HG03457 (cell line): ENCODE measurements at regions not wholly inside any gene's neighbourhood (a gene's known extent, or its start where the extent isn't known, plus 50 kb on each side); places are given as distances from the start of the nearest gene placed in this dataset.

Source experiments
- ATAC-seq: cut with Tn5 transposase; IDR thresholded peaks from one replicate; pipeline ENCODE4 v1.9.1; 2021; ENCODE audit warnings: moderate number of reproducible peaks; ENCODE audit not compliant: unreplicated experiment

DNA sequence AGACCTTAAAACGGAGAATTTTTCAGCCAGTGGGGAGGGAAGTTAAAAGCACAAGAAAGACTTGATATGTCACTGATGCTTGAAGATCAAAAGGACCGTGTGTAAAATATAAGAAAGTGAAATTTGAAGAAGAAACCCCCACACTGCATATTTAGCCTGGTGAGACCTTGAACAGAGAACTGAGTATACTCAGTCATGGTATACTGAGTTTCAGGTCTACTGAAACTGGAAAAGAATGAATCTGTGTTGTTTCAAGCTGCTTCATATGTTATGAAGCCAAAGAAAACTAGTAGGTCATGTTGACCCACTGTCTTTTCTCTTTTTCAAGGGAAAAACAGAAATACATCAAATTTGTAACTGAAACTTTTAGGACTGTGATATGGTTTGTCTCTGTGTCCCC, 443.8 kb upstream of the GJE1 start:
- ATAC-seq, result peak; percentile 61

DNA sequence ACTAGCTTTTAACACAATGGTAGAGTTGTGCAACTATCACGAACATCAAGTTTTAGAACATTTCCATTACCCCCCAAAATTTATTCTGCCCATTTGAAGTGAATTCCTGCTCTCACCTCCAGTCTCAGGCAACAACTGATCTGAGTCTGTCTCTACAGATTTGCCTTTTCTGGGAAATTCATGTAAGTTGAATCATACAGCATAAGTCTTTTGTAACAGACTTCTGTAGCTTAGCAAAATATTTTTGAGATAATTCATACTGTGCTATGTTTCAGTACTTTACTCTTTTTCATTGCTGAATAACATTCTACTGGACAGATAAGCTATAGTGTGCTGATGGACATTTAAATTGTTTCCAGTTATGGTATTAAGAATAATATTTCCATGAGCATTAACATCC, 447.3 kb upstream of the GJE1 start:
- no peak for ATAC-seq

DNA sequence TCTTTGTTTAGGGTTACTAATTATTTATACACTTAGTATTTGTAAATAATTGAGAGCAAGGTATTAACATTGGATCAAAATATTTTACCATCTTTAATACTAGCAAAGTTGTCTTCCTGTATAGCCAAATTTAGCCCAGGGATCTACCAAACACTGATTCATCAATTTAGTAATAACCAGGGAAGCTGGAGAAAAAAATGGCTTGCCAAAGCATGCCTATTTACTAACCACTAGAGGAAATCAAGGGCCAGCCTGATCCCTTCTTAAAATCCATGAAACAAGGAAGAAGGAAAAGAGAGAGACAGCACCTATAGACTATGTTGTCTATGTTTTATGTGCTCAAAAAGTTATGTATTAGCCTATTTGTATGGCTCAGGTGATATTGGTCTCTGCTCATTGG, 450.3 kb upstream of the GJE1 start:
- ATAC-seq, result no peak

DNA sequence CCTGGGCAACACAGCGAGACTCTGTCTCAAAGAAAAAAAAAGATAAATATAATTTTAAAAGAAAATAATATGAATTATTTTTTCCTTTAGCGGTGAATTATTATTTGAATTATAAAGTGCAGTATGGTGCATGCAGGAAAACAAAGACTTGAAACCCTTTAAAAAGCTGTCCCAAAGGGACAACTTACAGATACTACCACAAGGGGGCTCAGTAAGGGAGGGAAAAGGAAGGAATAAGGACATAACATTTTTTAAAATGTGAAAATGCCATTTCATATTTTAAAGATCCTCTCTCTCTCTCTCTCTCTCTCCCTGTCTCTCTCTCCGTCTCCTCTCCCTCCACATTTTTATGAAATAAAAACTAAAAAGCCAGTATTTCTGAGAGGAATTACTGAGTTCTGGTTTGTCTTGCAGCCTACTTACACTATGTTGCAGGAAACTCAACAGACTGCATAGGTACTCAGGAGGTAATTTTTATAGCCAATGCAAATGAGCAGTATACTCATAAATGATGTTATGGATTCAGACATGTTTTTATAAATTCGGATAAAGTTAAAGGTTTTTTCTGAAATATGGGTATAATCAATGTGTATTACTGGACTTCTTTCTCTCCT, 455.0 kb upstream of the GJE1 start:
- no peak for ATAC-seq

DNA sequence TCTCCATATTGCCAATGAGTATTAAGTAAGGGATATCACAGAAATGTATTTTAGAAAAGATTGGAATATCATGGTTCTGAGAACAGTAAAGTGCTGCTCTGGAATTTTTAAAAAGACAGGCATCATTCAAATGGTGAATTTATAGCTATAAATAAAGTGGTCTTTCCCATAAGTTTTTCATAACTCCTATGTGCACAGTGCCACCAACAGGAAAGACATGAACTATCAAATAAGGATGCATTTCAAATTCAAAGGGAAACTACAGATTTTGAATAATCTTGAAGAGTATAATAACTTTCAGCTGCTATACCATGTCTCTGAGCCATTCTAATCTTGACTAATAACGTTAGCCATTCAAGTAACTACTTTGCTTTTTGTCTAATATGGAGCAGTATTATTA, 456.8 kb upstream of the GJE1 start:
- no peak for ATAC-seq

DNA sequence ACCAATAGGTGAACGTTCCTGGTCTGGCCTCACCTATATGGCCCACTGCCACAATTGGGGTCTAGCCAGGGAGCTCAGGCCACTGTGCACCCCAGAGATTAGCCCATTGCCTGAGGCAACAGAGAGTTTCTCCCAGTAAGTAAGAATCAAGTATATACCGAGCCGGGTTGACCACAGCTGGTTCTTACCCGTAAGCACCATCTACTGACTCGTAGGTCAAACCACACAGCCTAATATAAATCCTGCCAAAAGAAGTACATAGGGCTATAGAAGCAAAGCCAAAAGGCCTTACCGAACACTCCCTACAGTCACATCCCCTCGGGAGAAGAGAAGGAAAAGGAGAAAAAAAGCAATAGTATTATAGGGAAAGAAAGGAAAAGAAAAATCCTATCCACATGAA, 463.6 kb upstream of the GJE1 start:
- ATAC-seq, result no peak

DNA sequence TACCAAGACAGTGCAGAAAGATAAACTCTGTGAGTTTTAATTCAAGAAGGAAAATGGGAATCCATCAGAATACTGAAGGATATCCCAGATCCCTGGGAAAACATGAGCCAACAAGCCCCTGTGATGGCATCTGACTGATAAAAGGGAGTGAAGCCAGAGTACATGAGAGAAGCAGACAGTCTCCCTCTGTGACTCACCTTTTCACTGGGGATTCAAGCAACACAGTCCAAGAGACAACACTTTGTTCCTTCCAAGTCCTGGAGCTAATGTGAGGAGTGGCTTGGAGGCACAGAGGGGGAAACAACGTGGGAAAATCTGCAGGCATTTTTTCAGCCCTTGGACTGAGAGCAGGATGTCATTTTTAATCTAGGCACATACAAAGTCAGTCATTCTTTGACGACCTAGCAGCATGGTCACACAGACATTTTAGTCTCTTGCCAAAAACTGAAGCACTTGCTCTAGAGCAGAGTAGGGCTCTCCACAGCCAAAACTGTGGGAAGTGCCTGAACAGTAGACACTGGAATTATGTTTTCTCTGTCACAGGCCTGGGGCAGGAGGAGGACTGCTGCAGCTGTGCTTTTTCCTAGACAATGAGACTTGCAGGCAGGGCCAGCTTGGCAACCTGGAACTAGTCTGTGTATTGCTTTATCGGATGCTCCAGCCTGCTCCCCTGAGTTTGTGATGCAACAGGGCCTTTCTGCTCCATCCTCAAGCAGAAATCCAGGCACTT, 465.0 kb upstream of the GJE1 start:
- no peak for ATAC-seq

DNA sequence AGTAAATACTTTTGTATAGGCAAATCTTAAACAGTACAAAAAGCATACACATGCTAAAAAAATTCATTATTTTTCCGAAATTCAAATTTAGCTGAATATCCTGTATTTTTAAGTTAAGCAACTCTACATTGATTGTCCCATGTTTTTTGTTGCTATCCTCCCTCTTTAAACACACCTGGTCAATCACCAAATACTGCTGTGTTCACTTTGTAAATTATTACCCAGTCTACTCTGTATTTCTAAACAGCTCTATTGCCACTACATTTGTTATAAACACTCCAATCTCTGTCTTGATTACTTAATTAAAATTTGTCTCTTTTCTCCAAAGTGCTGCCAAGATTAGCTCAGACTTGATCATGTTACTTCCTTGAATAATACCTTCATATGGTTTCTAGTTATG, 466.5 kb upstream of the GJE1 start:
- ATAC-seq, result no peak

DNA sequence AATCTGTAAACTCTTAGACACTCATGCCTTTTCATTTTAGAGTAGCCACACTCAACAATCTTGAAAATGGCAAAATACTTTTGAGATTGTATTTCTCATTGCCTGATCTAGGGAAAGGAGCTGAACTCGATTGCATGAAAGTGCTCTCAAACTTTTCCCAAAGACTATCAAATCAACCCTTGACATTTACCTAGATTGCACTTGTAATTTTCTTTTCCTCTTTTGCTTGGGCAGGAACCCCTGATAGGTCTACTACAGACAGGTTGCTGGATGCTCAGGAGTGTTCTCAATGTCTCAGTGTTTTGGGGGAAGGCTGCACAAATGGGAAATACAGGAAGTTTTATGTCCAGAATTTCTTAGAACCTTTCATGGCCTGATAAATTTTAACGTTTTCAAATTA, 468.0 kb upstream of the GJE1 start:
- no peak for ATAC-seq

DNA sequence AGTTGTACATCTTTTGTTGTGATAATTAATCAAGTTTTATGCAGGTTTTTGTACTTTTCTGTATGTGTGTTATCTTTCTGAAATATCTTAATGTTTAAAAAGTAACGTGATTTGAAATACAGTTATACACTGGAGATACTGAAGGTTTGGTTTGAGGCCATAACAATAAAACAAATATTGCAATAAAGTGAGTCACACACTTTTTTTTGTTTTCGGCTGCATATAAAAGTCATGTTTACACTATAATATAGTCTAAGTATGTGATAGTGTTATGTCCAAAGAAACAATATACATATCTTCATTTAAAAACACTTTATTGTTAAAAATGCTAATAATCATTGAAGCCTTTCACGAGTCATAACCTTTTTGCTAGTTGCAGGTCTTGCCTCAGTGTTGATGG, 473.1 kb upstream of the GJE1 start:
- ATAC-seq, result no peak

DNA sequence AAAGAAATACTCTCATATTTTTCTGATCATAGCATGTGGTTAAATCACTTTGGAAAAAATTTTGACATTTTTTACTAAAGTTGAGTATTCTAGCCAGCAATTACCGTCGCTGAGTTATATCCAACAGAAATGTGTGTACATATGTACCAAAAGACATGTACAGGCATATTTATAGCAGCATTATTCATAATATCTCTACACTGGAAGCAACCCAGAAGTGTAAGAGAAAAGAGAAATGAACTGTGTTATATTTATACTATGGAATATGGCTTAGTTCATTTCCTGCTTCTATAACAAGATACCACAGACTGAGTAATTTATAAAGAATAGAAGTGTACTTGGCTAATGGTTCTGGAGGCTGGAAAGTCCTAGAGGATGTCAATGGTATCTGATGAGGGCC, 474.0 kb upstream of the GJE1 start:
- ATAC-seq, result no peak

DNA sequence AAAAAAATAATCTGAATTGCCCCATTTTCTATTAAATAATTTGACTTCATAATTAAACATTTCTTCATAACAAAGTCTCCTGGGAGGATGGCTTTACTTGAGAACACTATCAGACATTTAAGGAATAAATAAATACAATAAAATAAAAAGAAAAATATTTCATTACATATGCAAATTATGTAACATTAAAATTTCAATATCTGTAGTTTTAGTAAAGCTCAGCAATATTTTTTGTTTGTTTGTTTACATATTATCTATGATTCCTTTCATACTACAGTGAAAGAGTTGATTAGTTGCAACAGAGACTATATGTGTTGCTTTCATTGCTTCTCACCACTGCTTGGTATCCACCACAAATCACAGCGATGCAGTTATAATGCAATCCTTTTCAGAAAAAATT, 474.9 kb upstream of the GJE1 start:
- no peak for ATAC-seq

DNA sequence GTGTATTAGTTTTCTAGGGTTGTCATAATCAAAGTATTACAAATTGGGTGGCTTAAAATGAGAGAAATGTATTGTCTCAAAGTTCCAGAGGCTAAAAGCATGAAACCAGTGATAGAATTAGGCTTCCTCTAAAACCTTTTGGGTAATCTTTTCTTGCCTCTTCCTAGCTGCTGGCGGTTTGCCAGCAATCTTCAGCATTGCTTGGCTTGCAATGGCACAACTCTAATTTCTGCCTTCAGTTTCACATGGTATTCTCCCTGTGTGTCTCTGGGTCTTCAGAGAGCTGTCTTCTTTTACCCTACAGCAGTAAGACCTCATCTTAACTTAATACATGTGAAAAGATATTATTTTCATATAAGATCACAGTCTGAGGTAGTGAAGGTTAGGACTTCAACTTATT, 479.1 kb upstream of the GJE1 start:
- ATAC-seq, result no peak

DNA sequence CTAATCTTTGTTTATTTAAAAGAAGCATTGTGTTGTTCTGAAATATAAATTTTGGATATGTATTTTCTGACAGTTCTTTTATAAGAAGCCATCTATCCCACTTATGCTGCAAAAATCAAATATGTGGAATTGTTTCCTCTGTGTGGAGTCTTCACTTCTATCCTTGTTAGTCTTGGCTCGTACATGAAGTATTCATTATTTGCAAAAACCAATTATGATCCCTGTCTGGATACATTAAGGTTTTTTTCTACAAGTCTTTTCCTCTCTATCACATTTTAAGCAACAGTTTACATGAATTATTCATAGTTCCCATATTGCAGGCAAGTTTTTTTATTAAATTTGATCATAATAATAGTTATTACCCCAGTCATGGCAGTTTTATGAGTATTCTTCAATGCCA, 490.8 kb upstream of the GJE1 start:
- no peak for ATAC-seq

DNA sequence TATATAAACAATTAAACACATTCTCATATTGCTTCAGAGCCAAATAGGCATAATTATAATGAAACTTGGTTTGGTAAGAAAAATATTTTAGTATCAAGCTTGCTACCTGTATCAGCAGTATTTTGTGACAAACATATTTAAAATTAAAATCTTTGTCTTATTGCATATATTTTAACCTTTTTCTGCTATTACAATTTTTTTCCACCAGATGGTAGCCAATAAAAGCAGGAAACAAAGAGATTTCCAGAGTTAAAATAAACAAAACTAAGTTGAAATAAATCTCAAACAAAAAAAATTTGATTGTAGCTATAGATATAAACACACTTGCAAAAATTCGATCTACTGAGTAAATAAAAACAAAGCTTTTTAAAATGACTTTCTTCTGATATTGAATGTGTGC, 491.3 kb upstream of the GJE1 start:
- ATAC-seq, result no peak

DNA sequence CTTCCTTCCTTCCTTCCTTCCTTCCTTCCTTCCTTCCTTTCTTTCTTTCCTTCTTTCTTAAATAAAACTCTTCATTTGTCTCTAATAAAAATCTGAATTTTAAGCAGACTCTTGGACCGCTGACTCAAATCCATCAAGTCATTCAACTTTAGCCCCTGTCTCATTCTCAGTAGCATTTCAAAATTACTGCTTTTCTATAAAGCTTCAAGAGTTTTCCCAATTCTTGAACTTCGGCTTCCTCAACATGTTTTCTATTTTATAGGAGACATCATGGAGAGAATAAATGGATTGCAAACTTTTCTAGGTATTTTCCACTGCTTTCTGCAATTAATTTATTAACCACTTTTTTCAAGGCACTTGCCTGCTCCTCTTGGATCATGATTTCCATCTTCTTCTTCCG, 497.1 kb upstream of the GJE1 start:
- no peak for ATAC-seq

DNA sequence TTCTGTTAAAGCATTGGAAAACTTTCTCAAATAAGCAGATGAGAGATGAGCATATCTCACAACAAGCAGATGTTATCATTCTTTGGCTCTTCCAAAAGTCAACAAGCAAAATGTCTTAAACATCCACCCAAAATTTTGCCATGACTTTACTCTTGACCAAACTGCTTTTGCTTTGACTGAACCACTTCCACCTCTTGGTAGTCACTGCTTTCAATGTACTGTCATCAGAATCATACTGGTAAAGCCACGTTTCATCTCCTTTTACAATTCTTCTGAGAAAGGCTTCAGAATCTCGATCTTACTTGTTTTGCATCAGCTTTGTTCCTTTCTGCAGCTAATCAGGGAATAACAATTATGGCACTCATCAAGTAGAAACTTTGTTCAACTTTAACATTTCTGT, 498.5 kb upstream of the GJE1 start:
- no peak for ATAC-seq

DNA sequence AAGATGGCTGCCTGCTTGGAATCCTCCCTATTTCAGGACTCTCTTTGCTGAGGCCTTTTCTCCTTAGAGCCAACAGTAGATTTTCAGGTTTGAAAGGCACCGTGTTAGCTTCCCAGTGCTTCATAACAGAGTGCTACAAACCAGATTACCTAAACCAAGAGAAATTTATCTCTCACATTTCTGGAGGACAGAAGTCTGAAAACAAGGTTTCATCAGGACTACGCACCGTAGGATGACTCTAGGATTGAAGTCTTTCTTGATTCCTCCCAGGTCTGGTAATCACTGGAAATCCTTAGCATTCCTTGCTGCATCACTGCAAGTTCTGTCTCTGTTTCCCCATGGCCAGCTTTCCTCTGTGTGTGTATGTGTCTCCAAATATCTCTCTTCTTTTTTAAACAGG, 508.4 kb upstream of the GJE1 start:
- no peak for ATAC-seq

DNA sequence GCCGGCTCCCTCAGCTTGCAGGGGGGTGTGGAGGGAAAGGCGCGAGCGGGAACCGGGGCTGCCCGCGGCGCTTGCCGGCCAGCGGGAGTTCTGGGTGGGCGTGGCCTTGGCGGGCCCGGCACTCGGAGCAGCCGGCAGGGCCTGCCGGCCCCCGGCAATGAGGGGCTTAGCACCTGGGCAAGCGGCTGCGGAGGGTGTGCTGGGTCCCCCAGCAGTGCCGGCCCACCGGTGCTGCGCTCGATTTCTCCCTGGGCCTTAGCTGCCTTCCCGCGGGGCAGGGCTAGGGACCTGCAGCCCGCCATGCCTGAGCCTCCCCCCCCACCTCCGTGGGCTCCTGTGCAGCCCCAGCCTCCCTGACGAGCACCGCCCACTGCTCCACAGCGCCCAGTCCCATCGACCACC, 514.5 kb upstream of the GJE1 start:
- no peak for ATAC-seq

DNA sequence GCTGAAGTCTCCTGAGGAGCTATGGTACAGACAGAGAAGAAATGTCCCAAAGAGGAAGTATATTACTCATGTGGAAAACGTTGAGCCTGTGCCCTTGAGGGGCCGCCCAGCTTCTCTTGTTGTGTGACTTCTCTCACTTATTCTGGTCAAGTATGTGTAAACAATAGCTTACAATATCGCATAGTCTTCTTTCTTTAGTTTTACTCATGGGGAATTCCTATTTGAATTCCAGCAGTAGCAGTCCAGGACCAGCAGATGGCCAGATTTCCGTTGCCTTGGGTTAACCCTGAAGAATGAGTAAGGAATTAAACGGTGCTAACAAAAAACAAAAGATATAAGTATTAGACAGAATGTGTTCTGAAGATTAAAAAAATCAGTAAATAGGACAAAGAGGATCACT, 522.0 kb upstream of the GJE1 start:
- ATAC-seq, result no peak

DNA sequence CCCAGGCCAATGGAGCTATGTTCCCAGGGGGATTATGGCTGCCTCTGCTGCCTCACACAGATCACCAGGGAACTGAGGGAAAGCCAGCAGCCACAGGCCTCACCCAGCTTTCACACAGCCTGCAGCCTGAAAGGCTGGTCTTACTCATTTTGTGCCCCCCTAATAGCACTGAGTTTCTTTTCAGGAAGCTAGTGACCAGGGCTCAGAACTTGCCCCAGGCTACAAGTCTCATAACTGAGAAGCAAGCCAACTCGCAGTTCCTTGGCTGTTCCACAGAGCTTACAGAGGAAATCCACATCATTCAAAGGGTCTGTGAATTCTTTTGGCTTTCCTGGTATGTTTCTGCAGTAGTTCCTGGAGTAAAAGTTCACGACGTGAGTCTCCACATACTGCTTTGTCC, 524.8 kb upstream of the GJE1 start:
- no peak for ATAC-seq

DNA sequence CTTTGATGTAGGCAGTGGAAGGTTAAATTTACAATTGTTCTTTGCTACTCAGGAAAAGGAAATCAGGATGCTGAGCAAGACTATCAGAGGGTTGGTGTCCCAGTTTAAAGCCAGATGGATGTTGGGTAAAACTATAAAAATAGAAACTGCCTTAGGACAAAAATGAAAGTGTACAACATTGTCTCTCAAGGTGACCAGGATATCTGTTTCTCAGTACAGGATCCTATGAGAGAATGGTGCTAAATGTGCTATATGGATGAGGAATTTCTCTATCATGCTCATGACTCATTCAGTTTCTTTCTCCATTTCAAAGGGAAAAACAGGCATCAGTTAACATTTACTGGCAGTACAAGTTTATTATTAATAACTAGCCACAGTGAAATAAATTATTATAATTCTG, 534.2 kb upstream of the GJE1 start:
- ATAC-seq, result no peak

DNA sequence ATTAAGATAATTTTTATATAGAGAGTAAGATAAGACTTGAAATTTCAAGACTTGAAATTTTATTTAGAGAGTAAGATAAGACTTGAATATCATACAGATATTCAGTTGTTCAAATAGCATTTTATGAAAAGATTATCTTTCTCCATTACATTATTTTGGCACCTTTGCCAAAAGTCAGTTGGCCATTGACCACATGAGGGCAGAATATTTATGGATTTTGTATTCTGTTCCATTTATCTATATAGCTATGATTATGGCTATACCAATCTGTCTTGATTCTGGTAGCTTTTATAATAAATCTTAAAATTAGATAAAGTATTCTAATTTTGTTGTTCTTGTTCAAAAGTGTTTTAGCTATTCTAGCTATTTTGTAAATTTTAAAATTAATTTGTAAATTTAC, 537.9 kb upstream of the GJE1 start:
- no peak for ATAC-seq
